BJ (cell line): ENCODE measurements at regions not wholly inside any gene's neighbourhood (a gene's known extent, or its start where the extent isn't known, plus 50 kb on each side); places are given as distances from the start of the nearest gene placed in this dataset.
"Not testable (repeated sequence)": the region's sequence is repeated elsewhere in the genome, so short reads cannot be mapped to it uniquely, and the experiment has no call there.

Source experiments
- CTCF ChIA-PET: fragments of 350-600 bp; formaldehyde crosslinking; extraction: SDS; loops from one replicate; lab custom pipeline; 2021; ENCODE audit warnings: antibody characterized with exemption, inconsistent platforms; lab: Yijun Ruan, JAX
- POLR2A ChIA-PET: fragments of 300-600 bp; sonication (Branson Sonifier 250); formaldehyde crosslinking; extraction: SDS; loops from one replicate; lab custom pipeline; 2021; ENCODE audit warnings: antibody characterized with exemption; lab: Charles Lee
- DNase-seq: peaks from one replicate; pipeline ENCODE4 v3.0.0-alpha.2; 2011; ENCODE audit warnings: low read depth
- H3K27me3 ChIP-seq: 2 replicates; pipeline ENCODE4 v1.6.0; 2011; ENCODE audit warnings: low read length; ENCODE audit not compliant: control insufficient read depth, insufficient read depth
- H3K36me3 ChIP-seq: 2 replicates; pipeline ENCODE4 v1.5.1; 2011; ENCODE audit warnings: low read length; ENCODE audit not compliant: control insufficient read depth, insufficient read depth
- H3K4me3 ChIP-seq: 2 replicates; pipeline ENCODE4 v1.5.1; 2011; ENCODE audit warnings: low read depth, mild to moderate bottlenecking, control low read depth, low read length
- CTCF ChIP-seq: IDR thresholded peaks from 2 replicates; pipeline ENCODE4 v1.5.1; 2011; ENCODE audit warnings: low read depth, mild to moderate bottlenecking, control low read depth, inconsistent platforms, low read length, moderate library complexity; ENCODE audit not compliant: insufficient read depth

DNA sequence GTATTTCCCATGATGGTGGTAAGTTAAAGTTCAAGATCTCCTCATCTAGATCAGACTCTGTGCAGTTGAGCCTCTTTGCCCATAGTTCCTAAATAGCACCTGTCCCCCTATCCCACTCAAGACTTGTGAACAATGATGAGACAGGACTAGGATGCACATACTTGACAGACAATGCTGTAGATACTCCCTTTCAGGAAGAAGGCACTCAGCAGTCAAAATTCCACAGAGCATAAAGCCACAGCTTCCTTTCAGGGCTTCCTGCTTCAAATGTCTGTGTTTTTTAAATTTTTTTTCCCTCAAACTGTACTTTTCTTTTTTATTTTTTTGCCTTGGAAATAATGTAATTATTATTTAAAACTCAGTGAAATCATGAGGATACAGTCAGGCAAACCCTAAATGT lies 1305.3 kb downstream of the RPIA start:
- H3K27me3 ChIP-seq, CTCF ChIA-PET, DNase-seq, POLR2A ChIA-PET, H3K4me3 ChIP-seq, H3K36me3 ChIP-seq: not testable (repeated sequence)

DNA sequence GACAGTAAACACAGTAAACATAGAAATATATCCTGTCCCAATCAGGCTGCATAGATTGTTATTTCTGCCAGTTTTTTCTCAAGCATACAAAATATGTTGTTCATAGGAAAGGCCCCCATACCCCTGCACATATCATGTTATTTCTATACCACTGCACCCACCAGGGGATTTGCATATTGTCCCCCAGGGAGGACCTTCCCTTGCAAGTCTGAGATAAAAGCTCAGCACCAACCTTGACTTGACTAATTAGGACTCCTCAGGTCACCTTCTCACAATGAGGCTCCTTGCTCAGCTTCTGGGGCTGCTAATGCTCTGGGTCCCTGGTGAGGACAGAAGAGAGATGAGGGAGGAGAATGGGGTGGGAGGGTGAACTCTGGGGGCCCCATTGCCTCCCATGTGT lies 1313.1 kb downstream of the RPIA start:
- POLR2A ChIA-PET, H3K27me3 ChIP-seq, H3K4me3 ChIP-seq, CTCF ChIA-PET, H3K36me3 ChIP-seq, DNase-seq: not testable (repeated sequence)

DNA sequence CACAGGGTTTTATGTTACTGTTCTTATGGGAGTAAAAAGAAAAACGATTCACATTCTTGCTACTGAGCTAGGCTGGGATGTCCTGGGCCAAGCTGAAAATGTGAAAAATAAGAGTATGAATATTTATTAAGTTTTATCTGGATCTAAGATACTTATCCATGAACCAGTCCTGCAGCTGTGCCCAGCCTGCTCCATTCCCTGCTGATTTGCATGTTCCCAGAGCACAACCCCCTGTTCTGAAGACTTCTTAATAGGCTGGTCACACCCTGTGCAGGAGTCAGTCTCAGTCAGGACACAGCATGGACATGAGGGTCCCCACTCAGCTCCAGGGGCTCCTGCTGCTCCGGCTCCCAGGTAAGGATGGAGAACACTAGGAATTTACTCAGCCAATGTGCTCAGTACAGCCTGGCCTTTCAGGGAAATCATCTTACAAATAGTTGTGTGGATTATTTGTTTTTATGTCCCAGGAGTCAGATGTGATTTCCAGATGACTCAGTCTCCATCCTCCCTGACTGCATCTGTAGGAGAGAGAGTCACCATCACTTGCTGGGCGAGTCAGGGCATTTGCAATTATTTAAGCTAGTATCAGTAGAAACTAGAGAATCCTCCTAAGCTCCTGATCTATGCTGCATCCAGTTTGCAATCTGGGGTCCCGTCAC lies 1319.1 kb downstream of the RPIA start:
- H3K4me3 ChIP-seq, DNase-seq, CTCF ChIA-PET, POLR2A ChIA-PET, H3K27me3 ChIP-seq, H3K36me3 ChIP-seq: not testable (repeated sequence)

DNA sequence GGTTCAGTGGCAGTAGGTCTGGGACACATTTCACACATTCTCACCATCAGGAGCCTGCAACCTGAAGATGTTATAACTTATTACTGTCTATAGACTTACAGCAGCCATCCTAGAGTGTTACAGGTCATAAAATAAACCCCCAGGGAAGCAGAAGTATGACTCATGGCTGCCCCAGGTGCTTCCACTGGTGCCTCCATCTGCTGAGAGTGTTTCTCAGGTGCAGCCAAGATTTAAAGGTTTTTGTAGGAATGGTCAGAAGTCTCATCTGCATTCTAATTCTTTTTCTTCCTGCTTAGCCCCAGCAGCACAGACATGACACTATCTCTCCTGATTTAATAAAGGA lies 1319.6 kb downstream of the RPIA start:
- DNase-seq, POLR2A ChIA-PET, CTCF ChIA-PET: not testable (repeated sequence)

GRCh38 chr2:90019908-90020307 lies 1328.4 kb downstream of the RPIA start:
- CTCF ChIA-PET, DNase-seq, POLR2A ChIA-PET: not testable (repeated sequence)

More for the DNA sequence above, 1319.6 kb downstream of the RPIA start:
- H3K36me3 ChIP-seq, H3K27me3 ChIP-seq, H3K4me3 ChIP-seq: not testable (repeated sequence)

GRCh38 chr2:90021234-90021633 lies 1329.8 kb downstream of the RPIA start:
- CTCF ChIA-PET, POLR2A ChIA-PET: not testable (repeated sequence)

More at GRCh38 chr2:90019908-90020307, 1328.4 kb downstream of the RPIA start:
- not testable (repeated sequence) for H3K36me3 ChIP-seq, H3K27me3 ChIP-seq, H3K4me3 ChIP-seq

DNA sequence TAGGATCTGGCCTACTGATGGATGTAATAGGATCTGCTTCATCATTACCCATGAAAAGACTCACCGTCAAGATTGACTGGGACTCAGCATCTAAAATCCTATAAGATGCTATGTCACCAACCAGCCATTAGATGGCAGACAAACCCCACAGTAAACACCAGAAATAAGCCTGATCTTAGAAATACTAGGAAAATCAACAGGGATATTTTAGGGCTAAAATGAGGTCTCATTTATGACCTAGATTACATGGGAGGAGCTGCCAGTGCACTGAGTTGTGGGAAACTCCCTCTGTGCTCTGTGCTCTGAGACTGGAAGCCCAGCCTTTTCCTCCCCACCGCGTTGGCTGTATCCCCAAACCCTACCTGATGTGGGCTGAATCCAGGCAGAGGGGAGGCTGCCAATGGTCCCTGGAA lies 1335.8 kb downstream of the RPIA start:
- CTCF ChIA-PET, H3K36me3 ChIP-seq, H3K27me3 ChIP-seq, H3K4me3 ChIP-seq, DNase-seq, POLR2A ChIA-PET: not testable (repeated sequence)
- TF ChIP-seq CTCF, result peak; percentile 19; the same call in 1 of the 2 replicates

More at GRCh38 chr2:90021234-90021633, 1329.8 kb downstream of the RPIA start:
- not testable (repeated sequence) for H3K27me3 ChIP-seq, DNase-seq, H3K36me3 ChIP-seq, H3K4me3 ChIP-seq

GRCh38 chr2:90028381-90029079 lies 1337.1 kb downstream of the RPIA start:
- POLR2A ChIA-PET, H3K27me3 ChIP-seq, CTCF ChIA-PET, H3K36me3 ChIP-seq, DNase-seq, H3K4me3 ChIP-seq: not testable (repeated sequence)

- DNase-seq, H3K27me3 ChIP-seq, H3K4me3 ChIP-seq, POLR2A ChIA-PET, H3K36me3 ChIP-seq, CTCF ChIA-PET: not testable (repeated sequence)
Observed at GRCh38 chr2:90029080-90029428, 1337.6 kb downstream of the RPIA start.

- H3K27me3 ChIP-seq, H3K4me3 ChIP-seq, DNase-seq, POLR2A ChIA-PET, H3K36me3 ChIP-seq, CTCF ChIA-PET: not testable (repeated sequence)
Observed at GRCh38 chr2:90032269-90032668, 1340.8 kb downstream of the RPIA start.

DNA sequence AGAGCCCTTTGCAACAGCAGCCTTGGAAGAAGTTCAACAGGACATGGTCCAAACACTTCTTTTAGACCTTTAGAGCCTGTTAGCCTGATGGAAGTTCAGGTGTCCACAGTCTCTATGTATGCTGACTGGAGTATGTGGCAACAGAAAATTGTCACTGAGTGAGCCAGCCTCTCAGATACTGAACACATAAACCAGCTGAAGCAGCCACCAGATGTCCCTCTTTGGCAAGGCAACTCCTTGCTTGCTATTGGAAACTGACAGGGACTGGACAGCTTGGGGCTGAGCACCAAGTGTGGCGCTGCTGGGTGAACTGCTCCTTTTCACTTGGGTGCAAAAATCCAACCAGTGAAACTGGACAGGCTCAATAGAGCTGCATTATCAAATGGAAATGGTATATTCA lies 1344.9 kb downstream of the RPIA start:
- H3K27me3 ChIP-seq, H3K36me3 ChIP-seq, H3K4me3 ChIP-seq, CTCF ChIA-PET, POLR2A ChIA-PET, DNase-seq: not testable (repeated sequence)

- H3K36me3 ChIP-seq, H3K27me3 ChIP-seq, DNase-seq, CTCF ChIA-PET, H3K4me3 ChIP-seq, POLR2A ChIA-PET: not testable (repeated sequence)
Observed at GRCh38 chr2:90039093-90039492, 1347.6 kb downstream of the RPIA start.
